Transverse colon (tissue), 4 donors: ENCODE measurements at regions not wholly inside any gene's neighbourhood (a gene's known extent, or its start where the extent isn't known, plus 50 kb on each side); places are given as distances from the start of the nearest gene placed in this dataset.

ENCODE experiments used
- DNase-seq: peaks from one replicate; pipeline ENCODE4 v3.0.0-alpha.2; 2019
- H3K27ac ChIP-seq, 4 donors: fragments of 200-600 bp; sonication (generic); 2 replicates each; pipeline ENCODE4 v1.5.1; 2016 to 2018; ENCODE audit warnings: inconsistent platforms in 4 of 4
- H3K27me3 ChIP-seq: fragments of 200-600 bp; sonication (generic); 2 replicates; pipeline ENCODE4 v1.5.1; 2017; ENCODE audit warnings: inconsistent platforms
- H3K36me3 ChIP-seq, 4 donors: fragments of 200-600 bp; sonication (generic); 2 replicates each; pipeline ENCODE4 v1.5.1; 2017 to 2019; ENCODE audit warnings: inconsistent platforms in 4 of 4
- H3K4me1 ChIP-seq, 4 donors: fragments of 200-600 bp; sonication (generic); 2 replicates each; pipeline ENCODE4 v1.5.1; 2017 to 2020; ENCODE audit warnings: inconsistent platforms in 4 of 4
- H3K4me3 ChIP-seq, 4 donors: fragments of 200-600 bp; sonication (generic); 1 replicate in 1 of 4; 2 replicates in 3 of 4; pipeline versions ENCODE4 v1.5.1 to v1.6.1; 2017 to 2019; ENCODE audit warnings: inconsistent platforms in 4 of 4
- H3K9me3 ChIP-seq, 2 donors: fragments of 200-600 bp; sonication (generic); 2 replicates each; pipeline ENCODE4 v1.5.1; 2017 to 2019; ENCODE audit warnings: inconsistent platforms in 2 of 2
- CTCF ChIP-seq, 5 experiments: fragments of 200-600 bp in 3 of 5; fragments of 450-650 bp in 2 of 5; sonication (generic) in 3 of 5; IDR thresholded peaks; 1 replicate in 2 of 5; 2 replicates in 3 of 5; pipeline ENCODE4 v1.5.1; 2016 to 2017; ENCODE audit warnings: antibody characterized with exemption in 5 of 5, inconsistent platforms in 3 of 5, mild to moderate bottlenecking in 2 of 5, moderate library complexity in 1 of 5
- EP300 ChIP-seq: sonication (generic); formaldehyde crosslinking; IDR thresholded peaks from one replicate; pipeline ENCODE4 v1.6.1; 2017; ENCODE audit warnings: antibody characterized with exemption, low read depth
- POLR2A ChIP-seq: fragments of 450-650 bp; IDR thresholded peaks from one replicate; pipeline ENCODE4 v1.6.1; 2016; ENCODE audit warnings: antibody characterized with exemption, mild to moderate bottlenecking, moderate library complexity
- POLR2AphosphoS5 ChIP-seq, 3 donors: sonication (generic); formaldehyde crosslinking; IDR thresholded peaks; one replicate each; pipeline ENCODE4 v1.6.1; 2016; ENCODE audit warnings: antibody characterized with exemption in 3 of 3
- WGBS, 2 donors: methylation state at CpG; one replicate each; pipeline ENCODE4 v1.1.5; 2018; ENCODE audit warnings: low coverage in 1 of 2; 5-methylcytosine and 5-hydroxymethylcytosine counted together
- in situ Hi-C, 4 donors: fragments of 200-750 bp; cut with MboI; loops; one replicate each; pipeline versions ENCODE4 v1.15.0 to v1.15.1; 2017; ENCODE audit warnings: low sequenced_read_pairs in 3 of 4, low pct_ligation_motif_present in 1 of 4, low pct_unique_long_range_greater_than_20kb in 1 of 4
- intact Hi-C: fragments of 100-400 bp; cut with DNase I; formaldehyde crosslinking; loops from one replicate; pipeline ENCODE4 v1.15.1; 2023; ENCODE audit warnings: low total_unique reads

- intact Hi-C loops = no loop called here
Observed at GRCh38 chr1:231104917-231105316, 56.9 kb upstream of the TRIM67 start.

GRCh38 chr1:231103961-231104360 is 57.9 kb upstream of the TRIM67 start:
- no peak for TF ChIP-seq POLR2A
- no peak for TF ChIP-seq POLR2AphosphoS5 (IDR thresholded peaks at IDR 0.05)
- TF ChIP-seq EP300 = no peak
- TF ChIP-seq CTCF (IDR thresholded peaks at IDR 0.05) = no peak
- no peak overlapping the region for H3K4me3 ChIP-seq
- H3K4me1 ChIP-seq = no peaks in the 10 kb centered on the region
- no peaks in the 10 kb centered on the region for H3K36me3 ChIP-seq
- H3K27ac ChIP-seq = no peak overlapping the region
- 67 to 80% methylated on average over 1 of the region's 1 CpG for WGBS, 2 donors
- intact Hi-C loops = no loop called here
- no peaks in the 10 kb centered on the region for H3K9me3 ChIP-seq
- no peak for DNase-seq
- in situ Hi-C loops = no loop called here
- no peaks in the 10 kb centered on the region for H3K27me3 ChIP-seq

More at GRCh38 chr1:231104917-231105316, 56.9 kb upstream of the TRIM67 start:
- WGBS, 2 donors = 89 to 94% methylated on average over 2 of the region's 2 CpGs
- Histone ChIP-seq H3K27me3 (no peaks in the 10 kb centered on the region), H3K4me3 (no peak overlapping the region), H3K27ac (no peak overlapping the region), H3K9me3 (no peaks in the 10 kb centered on the region), H3K4me1 (no peaks in the 10 kb centered on the region), H3K36me3 (no peaks in the 10 kb centered on the region)
- in situ Hi-C loops = no loop called here
- DNase-seq = no peak
- TF ChIP-seq EP300 (no peak), POLR2A (no peak), CTCF (IDR thresholded peaks at IDR 0.05) (no peak), POLR2AphosphoS5 (IDR thresholded peaks at IDR 0.05) (no peak)

- in situ Hi-C loops (no loop called here), intact Hi-C loops (no loop called here)
- no peaks in the 10 kb centered on the region for H3K9me3 ChIP-seq
- no peak overlapping the region for H3K4me3 ChIP-seq
- H3K36me3 ChIP-seq = no peaks in the 10 kb centered on the region
- no peaks in the 10 kb centered on the region for H3K4me1 ChIP-seq
- H3K27ac ChIP-seq = no peak overlapping the region
- WGBS, 2 donors = 57 to 61% methylated on average over 4 to 9 of the region's 9 CpGs
- no peaks in the 10 kb centered on the region for H3K27me3 ChIP-seq
- DNase-seq = no peak
- TF ChIP-seq POLR2A (no peak), POLR2AphosphoS5 (IDR thresholded peaks at IDR 0.05) (no peak), CTCF (IDR thresholded peaks at IDR 0.05) (no peak), EP300 (no peak)
Observed at GRCh38 chr1:231099996-231100767, 60.1 kb upstream of the FAM89A start.

- DNase-seq = no peak
- Histone ChIP-seq H3K4me1 (no peaks in the 10 kb centered on the region), H3K36me3 (no peaks in the 10 kb centered on the region), H3K4me3 (no peak overlapping the region), H3K27me3 (no peaks in the 10 kb centered on the region), H3K9me3 (no peaks in the 10 kb centered on the region), H3K27ac (no peak overlapping the region)
- WGBS, 2 donors = 77 to 79% methylated on average over 6 of the region's 6 CpGs
- TF ChIP-seq POLR2AphosphoS5 (IDR thresholded peaks at IDR 0.05) = no peak
- no peak for TF ChIP-seq CTCF (IDR thresholded peaks at IDR 0.05)
- no peak for TF ChIP-seq EP300
- no peak for TF ChIP-seq POLR2A
- intact Hi-C loops (no loop called here), in situ Hi-C loops (no loop called here)
Observed at GRCh38 chr1:231099311-231099710, 59.3 kb upstream of the FAM89A start.
